HL-60 (cell line): ENCODE measurements at regions not wholly inside any gene's neighbourhood (a gene's known extent, or its start where the extent isn't known, plus 50 kb on each side); places are given as distances from the start of the nearest gene placed in this dataset.

ENCODE experiments used
- DNase-seq, 2 experiments: peaks; one replicate each; pipeline ENCODE4 v3.0.0-alpha.2; 2010 to 2020; ENCODE audit warnings: low read depth in 1 of 2, low spot score in 1 of 2
- H3K27ac ChIP-seq: fragments of 250-450 bp; sonication (Bioruptor Pico); replicated peaks from 2 replicates; pipeline ENCODE4 v1.5.1; 2020; ENCODE audit warnings: mild to moderate bottlenecking, moderate library complexity
- H3K27me3 ChIP-seq: fragments of 250-450 bp; sonication (Bioruptor Pico); 2 replicates; pipeline ENCODE4 v1.5.1; 2021; ENCODE audit warnings: mild to moderate bottlenecking, moderate library complexity; ENCODE audit not compliant: insufficient read depth, poor library complexity, severe bottlenecking
- H3K4me3 ChIP-seq: replicated peaks from 2 replicates; pipeline ENCODE4 v1.5.1; 2011; ENCODE audit warnings: mild to moderate bottlenecking, control low read depth, low read length; ENCODE audit not compliant: insufficient read depth
- CTCF ChIP-seq: IDR thresholded peaks from one replicate; pipeline ENCODE4 v1.5.1; 2011; ENCODE audit warnings: low read length, control low read depth, inconsistent platforms; ENCODE audit not compliant: insufficient read depth
- GABPA ChIP-seq: IDR thresholded peaks from 2 replicates; pipeline ENCODE4 v1.6.1; 2012; ENCODE audit warnings: low read depth
- POLR2AphosphoS5 ChIP-seq: IDR thresholded peaks from 2 replicates; pipeline ENCODE4 v1.6.1; 2012; ENCODE audit warnings: low read depth
- SPI1 ChIP-seq: IDR thresholded peaks from 2 replicates; pipeline ENCODE4 v1.6.1; 2012; ENCODE audit warnings: low read depth, mild to moderate bottlenecking, borderline replicate concordance
- TF ChIP-seq, protein P1 (sequence below): IDR thresholded peaks from 2 replicates; pipeline ENCODE4 v1.6.1; 2012; ENCODE audit warnings: low read depth; ENCODE audit not compliant: insufficient replicate concordance

DNA sequence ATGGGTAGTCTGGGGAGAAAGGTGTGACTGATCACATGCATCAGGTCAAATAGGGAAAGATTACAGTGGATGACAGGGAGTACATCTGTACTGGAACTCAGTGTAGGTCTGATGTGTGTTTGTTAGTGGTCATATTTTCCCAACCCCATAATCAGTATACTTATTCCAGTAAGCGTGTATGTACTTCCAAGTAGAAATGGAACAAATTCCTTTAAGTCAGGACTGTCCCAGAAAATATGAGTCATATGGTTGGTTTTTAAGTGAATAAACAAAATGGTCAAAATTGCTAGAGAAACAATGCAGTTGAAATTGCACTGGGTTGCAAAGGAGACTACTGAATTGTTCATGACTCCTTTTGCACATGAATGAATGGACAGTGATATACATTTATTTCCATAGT is 118.8 kb upstream of the MYO3A start:
- H3K27me3 ChIP-seq: no peaks in the 10 kb centered on the region
- TF ChIP-seq SPI1 (no peak), POLR2AphosphoS5 (no peak), CTCF (no peak), GABPA (no peak)
- TF ChIP-seq, protein P1, sequence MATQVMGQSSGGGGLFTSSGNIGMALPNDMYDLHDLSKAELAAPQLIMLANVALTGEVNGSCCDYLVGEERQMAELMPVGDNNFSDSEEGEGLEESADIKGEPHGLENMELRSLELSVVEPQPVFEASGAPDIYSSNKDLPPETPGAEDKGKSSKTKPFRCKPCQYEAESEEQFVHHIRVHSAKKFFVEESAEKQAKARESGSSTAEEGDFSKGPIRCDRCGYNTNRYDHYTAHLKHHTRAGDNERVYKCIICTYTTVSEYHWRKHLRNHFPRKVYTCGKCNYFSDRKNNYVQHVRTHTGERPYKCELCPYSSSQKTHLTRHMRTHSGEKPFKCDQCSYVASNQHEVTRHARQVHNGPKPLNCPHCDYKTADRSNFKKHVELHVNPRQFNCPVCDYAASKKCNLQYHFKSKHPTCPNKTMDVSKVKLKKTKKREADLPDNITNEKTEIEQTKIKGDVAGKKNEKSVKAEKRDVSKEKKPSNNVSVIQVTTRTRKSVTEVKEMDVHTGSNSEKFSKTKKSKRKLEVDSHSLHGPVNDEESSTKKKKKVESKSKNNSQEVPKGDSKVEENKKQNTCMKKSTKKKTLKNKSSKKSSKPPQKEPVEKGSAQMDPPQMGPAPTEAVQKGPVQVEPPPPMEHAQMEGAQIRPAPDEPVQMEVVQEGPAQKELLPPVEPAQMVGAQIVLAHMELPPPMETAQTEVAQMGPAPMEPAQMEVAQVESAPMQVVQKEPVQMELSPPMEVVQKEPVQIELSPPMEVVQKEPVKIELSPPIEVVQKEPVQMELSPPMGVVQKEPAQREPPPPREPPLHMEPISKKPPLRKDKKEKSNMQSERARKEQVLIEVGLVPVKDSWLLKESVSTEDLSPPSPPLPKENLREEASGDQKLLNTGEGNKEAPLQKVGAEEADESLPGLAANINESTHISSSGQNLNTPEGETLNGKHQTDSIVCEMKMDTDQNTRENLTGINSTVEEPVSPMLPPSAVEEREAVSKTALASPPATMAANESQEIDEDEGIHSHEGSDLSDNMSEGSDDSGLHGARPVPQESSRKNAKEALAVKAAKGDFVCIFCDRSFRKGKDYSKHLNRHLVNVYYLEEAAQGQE: no peak
- no peak for DNase-seq
- no peak overlapping the region for H3K27ac ChIP-seq
- no peak overlapping the region for H3K4me3 ChIP-seq

DNA sequence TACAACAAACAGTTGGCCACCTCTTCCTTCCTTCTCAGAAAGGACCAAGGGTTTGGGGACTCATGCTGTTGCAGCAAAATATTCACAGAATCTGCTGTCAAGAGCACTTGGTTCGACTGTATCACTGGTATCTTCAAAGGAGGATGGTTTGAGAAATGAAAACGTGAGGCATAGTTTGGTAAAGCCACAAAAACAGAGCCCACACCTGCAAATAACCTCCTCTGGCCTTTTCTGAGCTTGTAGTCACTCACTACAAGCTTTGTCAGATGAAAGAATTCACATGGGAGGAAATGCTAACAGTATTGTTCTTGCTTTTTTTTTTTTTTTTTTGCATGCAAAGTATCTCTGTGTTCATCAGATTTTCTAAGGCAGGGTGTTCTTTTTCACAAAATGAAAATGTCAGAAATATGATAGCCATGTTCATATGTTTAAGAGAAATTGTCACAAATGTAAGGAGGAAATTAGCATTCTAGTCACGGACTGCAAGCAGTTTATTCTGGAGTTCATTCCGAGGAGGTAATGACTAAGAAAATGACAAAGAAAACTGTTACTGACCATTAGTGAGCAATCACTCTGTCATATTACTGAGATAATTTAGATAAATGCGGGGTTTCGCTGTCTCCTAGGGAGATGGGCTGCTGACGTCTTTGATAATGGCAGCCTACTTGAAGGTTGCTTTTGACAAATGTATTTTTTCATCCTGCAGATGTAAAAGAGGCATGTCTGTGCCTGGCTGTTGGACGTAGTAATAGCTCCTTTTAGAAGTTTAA is 117.8 kb upstream of the MYO3A start:
- no peak for DNase-seq
- TF ChIP-seq POLR2AphosphoS5 (no peak), SPI1 (no peak), GABPA (no peak), CTCF (no peak)
- TF ChIP-seq, protein P1: no peak
- H3K27ac ChIP-seq: no peak overlapping the region
- no peaks in the 10 kb centered on the region for H3K27me3 ChIP-seq
- H3K4me3 ChIP-seq: no peak overlapping the region

- no peak overlapping the region for H3K4me3 ChIP-seq
- TF ChIP-seq GABPA (no peak), POLR2AphosphoS5 (no peak), CTCF (no peak), SPI1 (no peak)
- TF ChIP-seq, protein P1: no peak
- no peaks in the 10 kb centered on the region for H3K27me3 ChIP-seq
- no peak overlapping the region for H3K27ac ChIP-seq
- no peak for DNase-seq
These were observed 116.8 kb upstream of the MYO3A start for GRCh38 chr10:25817200-25817599.
